Fibroblast of upper back skin (primary cell): ENCODE measurements at regions not wholly inside any gene's neighbourhood (a gene's known extent, or its start where the extent isn't known, plus 50 kb on each side); places are given as distances from the start of the nearest gene placed in this dataset.

Source experiments
- DNase-seq: peaks from one replicate; pipeline ENCODE4 v3.0.0-alpha.2; 2013

DNA sequence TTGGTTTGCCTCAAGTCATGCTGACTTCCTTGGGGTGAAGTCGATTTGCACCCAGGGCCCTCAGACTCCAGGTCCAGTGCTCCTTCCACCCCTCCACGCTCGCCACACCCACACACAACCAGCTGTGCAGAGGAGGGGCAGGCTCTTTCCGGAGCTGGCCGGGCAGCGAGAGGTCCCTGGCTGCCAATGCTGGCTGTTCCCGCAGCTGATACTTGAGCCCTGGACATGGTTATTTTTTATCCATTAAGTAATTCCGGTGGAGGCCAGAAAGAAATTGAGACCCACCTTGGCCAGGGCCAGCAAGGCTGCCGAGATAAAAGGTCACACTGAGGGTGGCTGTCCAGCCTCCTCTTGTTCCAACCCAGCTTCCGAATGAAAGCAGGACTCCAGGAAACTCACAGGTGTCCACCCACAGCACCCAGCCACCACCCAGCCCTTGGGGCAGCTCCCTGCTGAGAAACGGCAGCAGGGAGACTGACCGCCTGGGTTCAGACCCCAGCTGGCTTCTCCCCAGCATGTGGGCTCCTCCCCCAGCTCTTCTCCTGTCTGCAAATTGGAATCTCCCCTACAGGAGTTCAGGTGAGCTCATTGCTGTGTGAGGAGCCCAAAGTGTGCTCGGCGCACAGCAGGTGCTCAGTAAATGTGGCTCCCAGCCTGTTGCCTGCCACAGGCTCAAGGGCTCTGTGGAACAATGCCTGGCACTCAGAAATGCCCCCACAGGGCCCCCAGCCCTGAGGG, 77.8 kb downstream of the PDGFA start:
- DNase-seq: no peak

DNA sequence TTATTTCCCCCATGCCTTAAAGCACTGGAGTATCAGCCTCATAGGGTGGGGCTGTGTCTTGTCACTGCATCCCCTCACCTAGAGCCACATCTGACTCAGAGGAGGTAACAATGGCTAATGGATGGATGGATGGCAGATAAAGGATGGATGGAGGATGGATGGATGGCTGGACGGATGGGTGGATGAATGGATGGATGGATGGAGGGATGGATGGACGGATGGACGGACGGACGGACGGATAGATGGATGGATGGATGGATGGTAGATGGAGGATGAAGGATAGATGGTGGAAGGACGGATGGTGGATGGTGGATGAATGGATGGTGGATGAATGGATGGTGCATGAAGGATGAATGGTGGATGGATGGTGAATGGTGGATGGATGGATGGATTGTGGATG, 77.2 kb downstream of the PDGFA start:
- no peak for DNase-seq

DNA sequence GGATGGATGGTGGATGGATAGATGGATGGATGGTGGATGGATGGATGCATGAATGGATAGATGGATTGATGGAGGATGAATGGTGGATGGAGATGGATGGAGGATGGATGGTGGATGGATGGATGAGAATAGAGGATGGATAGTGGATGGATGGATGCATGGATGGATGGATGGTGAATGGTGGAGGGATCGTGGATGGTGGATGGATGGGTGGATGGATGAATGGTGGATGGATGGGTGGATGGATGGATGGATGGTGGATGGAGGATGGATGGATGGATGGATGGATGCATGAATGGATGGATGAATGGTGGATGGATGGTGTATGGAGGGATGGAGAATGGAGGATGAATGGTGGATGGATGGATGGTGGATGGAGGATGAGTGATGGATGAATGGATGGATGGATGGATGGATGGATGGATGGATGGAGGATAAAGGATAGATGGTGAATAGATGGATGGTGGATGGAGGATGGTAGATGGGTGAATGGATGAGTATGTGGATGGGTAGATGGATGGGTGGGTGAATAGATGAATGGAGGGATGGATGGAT, 76.3 kb downstream of the PDGFA start:
- no peak for DNase-seq

DNA sequence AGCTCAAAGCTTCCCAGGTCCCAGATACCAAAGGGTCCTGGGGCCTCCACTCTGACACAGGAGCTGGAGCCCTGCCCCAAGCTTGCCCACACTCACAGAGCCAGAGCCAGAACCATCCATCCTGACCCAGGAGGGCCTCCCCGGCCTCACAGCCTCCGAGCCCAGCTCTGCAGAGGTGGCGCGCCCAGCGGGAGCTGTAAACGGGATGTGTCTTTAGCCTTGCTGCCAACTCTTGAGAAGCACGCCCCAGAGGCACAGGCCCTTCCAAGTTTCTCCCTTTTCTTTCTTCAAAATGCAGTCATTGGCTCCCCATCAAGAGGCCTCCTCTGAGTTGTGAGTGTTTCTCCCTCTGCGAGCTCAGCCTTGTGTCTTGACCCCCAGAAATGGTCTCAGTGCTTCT, 75.0 kb downstream of the PDGFA start:
- DNase-seq: no peak

DNA sequence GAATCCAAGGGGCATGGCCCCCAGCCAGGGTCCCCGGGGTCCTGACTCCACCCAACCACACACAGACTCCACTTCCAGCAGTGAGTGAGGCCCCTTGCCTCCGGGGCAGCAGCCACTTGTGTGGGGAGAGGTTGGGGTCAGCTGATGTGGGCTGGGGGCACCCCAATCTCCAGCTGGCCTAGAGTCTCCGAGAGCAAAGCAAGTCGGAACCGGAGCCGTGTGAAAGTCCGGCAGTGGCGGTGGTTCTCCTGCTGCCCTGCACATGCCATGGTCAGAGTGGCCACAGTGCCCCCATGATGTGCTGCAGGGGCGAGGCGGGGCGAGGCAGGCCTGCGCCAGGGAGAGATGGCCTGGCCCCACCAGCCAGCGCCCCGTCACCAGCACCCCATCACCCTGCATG, 74.6 kb downstream of the PDGFA start:
- no peak for DNase-seq

DNA sequence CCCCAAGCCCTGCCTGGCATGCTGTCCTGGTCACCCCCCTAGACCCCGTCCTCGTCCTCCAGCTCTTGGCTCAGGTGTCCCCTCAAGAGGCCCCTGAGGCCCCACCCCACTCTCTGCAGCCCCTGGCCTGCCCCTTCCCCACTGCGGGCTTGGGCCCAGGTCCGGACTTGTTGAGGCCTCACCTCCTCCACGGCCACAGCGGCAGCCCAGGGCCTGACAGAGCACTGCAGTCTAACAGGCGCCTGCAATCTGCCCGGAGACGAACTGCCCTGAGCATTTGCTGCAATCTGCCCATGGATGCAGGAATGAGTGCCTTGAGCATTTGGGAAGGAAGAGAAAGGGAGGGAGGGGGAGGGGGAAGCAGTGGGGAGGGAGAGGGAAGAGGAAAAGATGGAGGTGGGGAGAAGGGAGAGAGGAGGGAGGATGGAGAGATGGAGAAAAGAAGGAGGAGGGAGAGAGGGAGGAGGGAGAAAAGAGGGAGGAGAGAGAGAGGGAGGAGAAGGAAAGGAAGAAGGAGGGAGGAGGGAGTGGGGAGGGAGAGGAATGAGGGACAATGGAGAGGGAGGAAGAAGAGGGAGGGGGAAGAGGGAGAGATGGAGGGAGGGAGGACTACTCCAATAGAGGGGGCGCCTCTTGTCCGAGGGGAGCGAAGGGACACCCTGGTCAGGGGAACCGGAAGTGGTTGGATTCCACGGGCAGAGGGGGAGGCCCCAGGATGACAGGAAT, 73.9 kb downstream of the PDGFA start:
- DNase-seq: no peak

DNA sequence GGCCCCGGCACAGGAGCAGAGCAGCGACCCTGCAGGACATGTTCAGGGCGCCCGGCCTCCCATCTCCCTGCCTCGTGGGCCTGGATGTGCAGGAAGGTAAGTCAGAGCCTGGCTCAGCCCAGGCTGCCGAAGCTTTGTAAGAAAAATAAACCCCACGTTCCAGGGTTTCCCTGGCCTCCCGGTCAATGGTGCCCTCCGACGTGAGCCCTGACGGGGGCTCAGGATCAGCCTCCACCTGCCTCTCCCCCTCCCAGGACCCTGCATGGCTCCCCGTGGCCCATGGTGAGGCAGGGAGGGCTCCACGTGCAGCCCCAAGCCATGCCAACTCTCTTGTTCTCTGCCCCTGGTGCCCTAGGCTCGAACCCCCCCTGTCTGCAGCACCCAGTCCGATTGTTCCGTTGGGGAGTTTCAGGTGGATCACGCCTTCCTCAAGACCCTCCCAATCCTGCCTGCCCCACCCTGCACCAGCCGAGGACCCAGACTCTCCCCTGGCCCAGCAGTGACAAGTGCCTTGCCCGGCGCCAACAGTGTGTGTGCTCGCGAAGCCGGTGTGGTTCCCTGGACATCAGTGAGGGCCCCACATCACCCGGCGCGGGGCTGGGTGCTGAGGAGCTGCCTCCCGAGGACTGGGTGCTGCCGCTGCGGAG, 73.2 kb downstream of the PDGFA start:
- DNase-seq: no peak
